ENCODE measurements at regions not wholly inside any gene's neighbourhood (a gene's known extent, or its start where the extent isn't known, plus 50 kb on each side); places are given as distances from the start of the nearest gene placed in this dataset.

- Histone ChIP-seq H3K27ac (no peak overlapping the region), H3K9me3 (no peaks in the 10 kb centered on the region), H3K4me1 (no peaks in the 10 kb centered on the region), H3K36me3 (no peaks in the 10 kb centered on the region), H3K27me3 (no peaks in the 10 kb centered on the region), H3K4me3 (no peak overlapping the region)
- intact Hi-C loops (cut with DNase I; ENCODE audit: low total_unique reads) = no loop called here
- TF ChIP-seq POLR2A (IDR thresholded peaks at IDR 0.05) (no peak), CTCF (IDR thresholded peaks at IDR 0.05 in 4 of 5, conservative IDR thresholded peaks at IDR 0.05 in 1 of 5) (no peak)
- DNase-seq (no peak), ATAC-seq (no peak)
- in situ Hi-C loops (cut with MboI; ENCODE audit: low sequenced_read_pairs in 4 of 4) = no loop called here
These were observed 718.2 kb upstream of the LRRN3 start for GRCh38 chr7:110372685-110373084.

- DNase-seq (no peak), ATAC-seq (no peak)
- Histone ChIP-seq H3K27me3 (no peaks in the 10 kb centered on the region), H3K9me3 (no peaks in the 10 kb centered on the region), H3K4me1 (no peaks in the 10 kb centered on the region), H3K36me3 (no peaks in the 10 kb centered on the region), H3K27ac (no peak overlapping the region), H3K4me3 (no peak overlapping the region)
- in situ Hi-C loops (cut with MboI; ENCODE audit: low sequenced_read_pairs in 4 of 4) = no loop called here
- intact Hi-C loops (cut with DNase I; ENCODE audit: low total_unique reads) = no loop called here
- TF ChIP-seq POLR2A (IDR thresholded peaks at IDR 0.05) (no peak), CTCF (IDR thresholded peaks at IDR 0.05 in 4 of 5, conservative IDR thresholded peaks at IDR 0.05 in 1 of 5) (no peak)
These were observed 717.5 kb upstream of the LRRN3 start for GRCh38 chr7:110373416-110373815.

- intact Hi-C loops (cut with DNase I; ENCODE audit: low total_unique reads) = no loop called here
- DNase-seq (no peak), ATAC-seq (no peak)
- in situ Hi-C loops (cut with MboI; ENCODE audit: low sequenced_read_pairs in 4 of 4) = no loop called here
- Histone ChIP-seq H3K9me3 (no peaks in the 10 kb centered on the region), H3K36me3 (no peaks in the 10 kb centered on the region), H3K4me3 (no peak overlapping the region), H3K27me3 (no peaks in the 10 kb centered on the region), H3K4me1 (no peaks in the 10 kb centered on the region), H3K27ac (no peak overlapping the region)
- TF ChIP-seq CTCF (IDR thresholded peaks at IDR 0.05 in 4 of 5, conservative IDR thresholded peaks at IDR 0.05 in 1 of 5) (no peak), POLR2A (IDR thresholded peaks at IDR 0.05) (no peak)
These were observed 717.1 kb upstream of the LRRN3 start for GRCh38 chr7:110373859-110374258.

- no peaks in the 10 kb centered on the region for H3K9me3 ChIP-seq
- no peak overlapping the region for H3K4me3 ChIP-seq
- TF ChIP-seq POLR2A (IDR thresholded peaks at IDR 0.05) (no peak), CTCF (IDR thresholded peaks at IDR 0.05 in 4 of 5, conservative IDR thresholded peaks at IDR 0.05 in 1 of 5) (no peak)
- no peaks in the 10 kb centered on the region for H3K36me3 ChIP-seq
- no peaks in the 10 kb centered on the region for H3K4me1 ChIP-seq
- in situ Hi-C loops (cut with MboI; ENCODE audit: low sequenced_read_pairs in 4 of 4) = no loop called here
- DNase-seq (no peak), ATAC-seq (no peak)
- intact Hi-C loops (cut with DNase I; ENCODE audit: low total_unique reads) = no loop called here
- H3K27me3 ChIP-seq = no peaks in the 10 kb centered on the region
- H3K27ac ChIP-seq = no peak overlapping the region
These were observed 715.9 kb upstream of the LRRN3 start for GRCh38 chr7:110375068-110375467.

- ATAC-seq = no peak
These were observed 708.2 kb upstream of the LRRN3 start for GRCh38 chr7:110382736-110383135.

More at GRCh38 chr7:110382736-110383135, 708.2 kb upstream of the LRRN3 start:
- no peaks in the 10 kb centered on the region for H3K27me3 ChIP-seq
- no peak for TF ChIP-seq CTCF (IDR thresholded peaks at IDR 0.05 in 4 of 5, conservative IDR thresholded peaks at IDR 0.05 in 1 of 5)
- no peak for TF ChIP-seq POLR2A (IDR thresholded peaks at IDR 0.05)
- no peak for DNase-seq
- H3K4me3 ChIP-seq = no peak overlapping the region
- no peaks in the 10 kb centered on the region for H3K36me3 ChIP-seq
- intact Hi-C loops (cut with DNase I; ENCODE audit: low total_unique reads) (no loop called here), in situ Hi-C loops (cut with MboI; ENCODE audit: low sequenced_read_pairs in 4 of 4) (no loop called here)
- no peaks in the 10 kb centered on the region for H3K9me3 ChIP-seq
- no peaks in the 10 kb centered on the region for H3K4me1 ChIP-seq
- no peak overlapping the region for H3K27ac ChIP-seq
